ENCODE measurements at regions not wholly inside any gene's neighbourhood (a gene's known extent, or its start where the extent isn't known, plus 50 kb on each side); places are given as distances from the start of the nearest gene placed in this dataset.
"Not testable (repeated sequence)": the region's sequence is repeated elsewhere in the genome, so short reads cannot be mapped to it uniquely, and the experiment has no call there.

- no peak for DNase-seq
Observed at GRCh38 chr14:58899317-58899713, 261.6 kb downstream of the DACT1 start.

- DNase-seq, result no peak
Observed at GRCh38 chr14:58901826-58902225, 264.1 kb downstream of the DACT1 start.

- no peak for DNase-seq
Observed at GRCh38 chr14:58904776-58905175, 267.0 kb downstream of the DACT1 start.

GRCh38 chr14:58907803-58908202, 270.0 kb downstream of the DACT1 start:
- DNase-seq, result no peak

- DNase-seq, result no peak
Observed at GRCh38 chr14:58912287-58912686, 274.5 kb downstream of the DACT1 start.

GRCh38 chr14:58912799-58913432, 275.2 kb downstream of the DACT1 start:
- no peak for DNase-seq

- DNase-seq, result no peak
Observed at GRCh38 chr14:58914279-58914855, 274.1 kb upstream of the DAAM1 start.

- no peak for DNase-seq
Observed at GRCh38 chr14:58915646-58916045, 272.8 kb upstream of the DAAM1 start.

GRCh38 chr14:58918066-58918738, 270.3 kb upstream of the DAAM1 start:
- DNase-seq, result no peak

- no peak for DNase-seq
Observed at GRCh38 chr14:58919217-58919616, 269.2 kb upstream of the DAAM1 start.

GRCh38 chr14:58920230-58920629, 268.2 kb upstream of the DAAM1 start:
- DNase-seq, result no peak

GRCh38 chr14:58922201-58922940, 266.1 kb upstream of the DAAM1 start:
- not testable (repeated sequence) for DNase-seq

- DNase-seq, result no peak
Observed at GRCh38 chr14:58923751-58924405, 264.6 kb upstream of the DAAM1 start.

- DNase-seq, result no peak
Observed at GRCh38 chr14:58941629-58942028, 246.8 kb upstream of the DAAM1 start.

- no peak for DNase-seq
Observed at GRCh38 chr14:58942516-58942915, 246.0 kb upstream of the DAAM1 start.

- no peak for DNase-seq
Observed at GRCh38 chr14:58944343-58944967, 244.0 kb upstream of the DAAM1 start.

- DNase-seq, result no peak
Observed at GRCh38 chr14:58944968-58945356, 243.5 kb upstream of the DAAM1 start.

GRCh38 chr14:58946431-58946830, 242.0 kb upstream of the DAAM1 start:
- DNase-seq, result no peak

- no peak for DNase-seq
Observed at GRCh38 chr14:58947156-58947555, 241.3 kb upstream of the DAAM1 start.

GRCh38 chr14:58947814-58948445, 240.5 kb upstream of the DAAM1 start:
- DNase-seq, result peak in 1 of 2 donors; percentile 16

GRCh38 chr14:58950555-58950954, 237.9 kb upstream of the DAAM1 start:
- no peak for DNase-seq

- no peak for DNase-seq
Observed at GRCh38 chr14:58951143-58951542, 237.3 kb upstream of the DAAM1 start.

Data from hippocampal formation (tissue), 2 donors.